ENCODE measurements at regions not wholly inside any gene's neighbourhood (a gene's known extent, or its start where the extent isn't known, plus 50 kb on each side); places are given as distances from the start of the nearest gene placed in this dataset.

GRCh38 chr15:38622908-38623307 lies 58.3 kb upstream of the RASGRP1 start:
- H3K9me3 ChIP-seq, result no peaks in the 10 kb centered on the region
- ChIA-PET POLR2A (no interaction called here), CTCF (no interaction called here)
- intact Hi-C loops (cut with micrococcal nuclease; ENCODE audit: unreplicated experiment), result no loop called here
- no peaks in the 10 kb centered on the region for H3K27me3 ChIP-seq (replicated peaks; ENCODE audit: control insufficient read depth, insufficient read depth, low read length)
- peaks cover 44% of the 10 kb centered on the region for H3K4me1 ChIP-seq
- H3K27me3 Mint-ChIP-seq (ENCODE audit: insufficient read depth, unreplicated experiment), result no peaks in the 10 kb centered on the region
- no peaks in the 10 kb centered on the region for H3K9me3 Mint-ChIP-seq (ENCODE audit: unreplicated experiment)
- no TSS peak for BruUV-seq (replicated peaks)
- peaks cover 27% of the 10 kb centered on the region for H3K4me1 Mint-ChIP-seq (ENCODE audit: low read depth, unreplicated experiment)
- H3K36me3 ChIP-seq (ENCODE audit: control insufficient read depth, insufficient read depth, low read length), result no peaks in the 10 kb centered on the region
- DNase-seq, result no peak
- no peak overlapping the region for H3K4me3 ChIP-seq (ENCODE audit: low read depth, low read length)
- no peak overlapping the region for H3K4me3 Mint-ChIP-seq (ENCODE audit: unreplicated experiment)
- H3K27ac Mint-ChIP-seq (ENCODE audit: unreplicated experiment), result peak overlapping the region; percentile 21
- no peak for TF ChIP-seq CTCF (IDR thresholded peaks at IDR 0.05; ENCODE audit: insufficient read depth in 1 of 2, low read depth in 1 of 2, low read length in 1 of 2, severe bottlenecking in 1 of 2, unreplicated experiment in 1 of 2)
- no peaks in the 10 kb centered on the region for H3K36me3 Mint-ChIP-seq (ENCODE audit: insufficient read depth, unreplicated experiment)

- Histone ChIP-seq H3K36me3 (ENCODE audit: control insufficient read depth, insufficient read depth, low read length) (no peaks in the 10 kb centered on the region), H3K4me1 (peaks cover 47% of the 10 kb centered on the region), H3K27me3 (replicated peaks; ENCODE audit: control insufficient read depth, insufficient read depth, low read length) (no peaks in the 10 kb centered on the region), H3K9me3 (no peaks in the 10 kb centered on the region), H3K4me3 (ENCODE audit: low read depth, low read length) (no peak overlapping the region)
- intact Hi-C loops (cut with micrococcal nuclease; ENCODE audit: unreplicated experiment), result no loop called here
- no peak for DNase-seq
- no peaks in the 10 kb centered on the region for H3K9me3 Mint-ChIP-seq (ENCODE audit: unreplicated experiment)
- no peak for TF ChIP-seq CTCF (IDR thresholded peaks at IDR 0.05; ENCODE audit: insufficient read depth in 1 of 2, low read depth in 1 of 2, low read length in 1 of 2, severe bottlenecking in 1 of 2, unreplicated experiment in 1 of 2)
- CTCF ChIA-PET, result interaction anchor here (1.4 kb wide), 1 partner anchor 60 kb away, joined by 10 read pairs; no protein-coding TSS in a partner anchor
- no peaks in the 10 kb centered on the region for H3K36me3 Mint-ChIP-seq (ENCODE audit: insufficient read depth, unreplicated experiment)
- H3K27ac Mint-ChIP-seq (ENCODE audit: unreplicated experiment), result peak overlapping the region; percentile 21
- peaks cover 30% of the 10 kb centered on the region for H3K4me1 Mint-ChIP-seq (ENCODE audit: low read depth, unreplicated experiment)
- no peaks in the 10 kb centered on the region for H3K27me3 Mint-ChIP-seq (ENCODE audit: insufficient read depth, unreplicated experiment)
- no peak overlapping the region for H3K4me3 Mint-ChIP-seq (ENCODE audit: unreplicated experiment)
- POLR2A ChIA-PET, result no interaction called here
- no TSS peak for BruUV-seq (replicated peaks)
These were observed 59.1 kb upstream of the RASGRP1 start for GRCh38 chr15:38623744-38624143.

GRCh38 chr15:38624244-38625205 lies 59.9 kb upstream of the RASGRP1 start:
- intact Hi-C loops (cut with micrococcal nuclease; ENCODE audit: unreplicated experiment), result no loop called here
- Mint-ChIP-seq H3K4me1 (ENCODE audit: low read depth, unreplicated experiment) (peaks cover 30% of the 10 kb centered on the region), H3K4me3 (ENCODE audit: unreplicated experiment) (no peak overlapping the region), H3K27me3 (ENCODE audit: insufficient read depth, unreplicated experiment) (no peaks in the 10 kb centered on the region), H3K27ac (ENCODE audit: unreplicated experiment) (peak overlapping the region; percentile 21), H3K36me3 (ENCODE audit: insufficient read depth, unreplicated experiment) (no peaks in the 10 kb centered on the region), H3K9me3 (ENCODE audit: unreplicated experiment) (no peaks in the 10 kb centered on the region)
- H3K4me1 ChIP-seq, result peaks cover 47% of the 10 kb centered on the region
- peak in 1 of 2 experiments; percentile 29 for DNase-seq
- H3K4me3 ChIP-seq (ENCODE audit: low read depth, low read length), result no peak overlapping the region
- H3K36me3 ChIP-seq (ENCODE audit: control insufficient read depth, insufficient read depth, low read length), result no peaks in the 10 kb centered on the region
- POLR2A ChIA-PET, result no interaction called here
- H3K9me3 ChIP-seq, result no peaks in the 10 kb centered on the region
- CTCF ChIA-PET, result interaction anchor here (1.0 to 1.4 kb wide), 2 partner anchors 23 to 61 kb away, joined by 3 to 10 read pairs; no protein-coding TSS in a partner anchor
- BruUV-seq (replicated peaks), result no TSS peak
- TF ChIP-seq CTCF (IDR thresholded peaks at IDR 0.05; ENCODE audit: insufficient read depth in 1 of 2, low read depth in 1 of 2, low read length in 1 of 2, severe bottlenecking in 1 of 2, unreplicated experiment in 1 of 2), result no peak
- no peaks in the 10 kb centered on the region for H3K27me3 ChIP-seq (replicated peaks; ENCODE audit: control insufficient read depth, insufficient read depth, low read length)

Measured in Caco-2 (cell line).